Retinal pigment epithelial cell (primary cell): ENCODE measurements at regions not wholly inside any gene's neighbourhood (a gene's known extent, or its start where the extent isn't known, plus 50 kb on each side); places are given as distances from the start of the nearest gene placed in this dataset.

ENCODE experiments used
- DNase-seq: peaks from one replicate; pipeline ENCODE4 v3.0.0-alpha.2; 2010; ENCODE audit warnings: low read depth
- H3K4me3 ChIP-seq: 2 replicates; pipeline ENCODE4 v1.5.1; 2011; ENCODE audit warnings: mild to moderate bottlenecking, low read length, control low read depth, moderate library complexity
- TF ChIP-seq, protein P1 (sequence below): conservative IDR thresholded peaks from 2 replicates; pipeline ENCODE4 v1.5.1; 2011; ENCODE audit warnings: low read depth, low read length, control low read depth, inconsistent platforms

DNA sequence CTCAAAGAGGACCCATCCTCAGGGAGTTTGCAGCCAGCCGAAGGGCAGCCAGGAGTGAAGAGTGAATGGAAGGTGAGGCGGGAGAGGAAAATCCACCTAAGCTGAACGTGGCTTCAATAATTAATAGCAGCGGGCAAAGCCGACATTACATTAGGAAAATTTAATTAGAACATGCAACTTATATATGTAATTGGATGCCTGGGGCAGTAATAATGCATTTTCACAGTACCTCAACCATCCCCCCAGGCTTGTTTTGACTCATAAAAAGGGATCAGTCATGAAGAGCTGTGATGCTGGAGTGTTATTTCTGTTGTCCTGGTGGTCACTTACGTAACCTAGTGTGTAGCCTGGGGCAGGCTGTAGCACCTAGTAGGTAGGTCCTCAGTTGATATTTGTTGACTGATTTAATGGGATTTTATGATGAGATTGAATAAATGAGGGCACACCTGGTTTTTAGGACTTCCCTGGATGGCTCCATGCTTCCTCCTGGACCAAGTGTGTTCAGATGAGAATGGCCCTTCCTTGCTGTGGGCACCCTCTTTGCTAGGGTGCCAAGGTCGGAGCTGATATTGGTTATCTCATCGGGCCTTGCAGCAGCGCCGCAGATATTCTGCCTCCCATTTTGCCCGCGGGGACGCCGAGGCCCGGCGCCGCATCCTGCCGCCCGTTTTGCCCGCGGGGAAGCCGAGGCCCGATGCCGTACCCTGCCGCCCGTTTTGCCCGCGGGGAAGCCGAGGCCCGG is 128.8 kb downstream of the CDH26 start:
- no peak for DNase-seq
- no peak overlapping the region for H3K4me3 ChIP-seq
- TF ChIP-seq, protein P1, sequence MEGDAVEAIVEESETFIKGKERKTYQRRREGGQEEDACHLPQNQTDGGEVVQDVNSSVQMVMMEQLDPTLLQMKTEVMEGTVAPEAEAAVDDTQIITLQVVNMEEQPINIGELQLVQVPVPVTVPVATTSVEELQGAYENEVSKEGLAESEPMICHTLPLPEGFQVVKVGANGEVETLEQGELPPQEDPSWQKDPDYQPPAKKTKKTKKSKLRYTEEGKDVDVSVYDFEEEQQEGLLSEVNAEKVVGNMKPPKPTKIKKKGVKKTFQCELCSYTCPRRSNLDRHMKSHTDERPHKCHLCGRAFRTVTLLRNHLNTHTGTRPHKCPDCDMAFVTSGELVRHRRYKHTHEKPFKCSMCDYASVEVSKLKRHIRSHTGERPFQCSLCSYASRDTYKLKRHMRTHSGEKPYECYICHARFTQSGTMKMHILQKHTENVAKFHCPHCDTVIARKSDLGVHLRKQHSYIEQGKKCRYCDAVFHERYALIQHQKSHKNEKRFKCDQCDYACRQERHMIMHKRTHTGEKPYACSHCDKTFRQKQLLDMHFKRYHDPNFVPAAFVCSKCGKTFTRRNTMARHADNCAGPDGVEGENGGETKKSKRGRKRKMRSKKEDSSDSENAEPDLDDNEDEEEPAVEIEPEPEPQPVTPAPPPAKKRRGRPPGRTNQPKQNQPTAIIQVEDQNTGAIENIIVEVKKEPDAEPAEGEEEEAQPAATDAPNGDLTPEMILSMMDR = no peak

DNA sequence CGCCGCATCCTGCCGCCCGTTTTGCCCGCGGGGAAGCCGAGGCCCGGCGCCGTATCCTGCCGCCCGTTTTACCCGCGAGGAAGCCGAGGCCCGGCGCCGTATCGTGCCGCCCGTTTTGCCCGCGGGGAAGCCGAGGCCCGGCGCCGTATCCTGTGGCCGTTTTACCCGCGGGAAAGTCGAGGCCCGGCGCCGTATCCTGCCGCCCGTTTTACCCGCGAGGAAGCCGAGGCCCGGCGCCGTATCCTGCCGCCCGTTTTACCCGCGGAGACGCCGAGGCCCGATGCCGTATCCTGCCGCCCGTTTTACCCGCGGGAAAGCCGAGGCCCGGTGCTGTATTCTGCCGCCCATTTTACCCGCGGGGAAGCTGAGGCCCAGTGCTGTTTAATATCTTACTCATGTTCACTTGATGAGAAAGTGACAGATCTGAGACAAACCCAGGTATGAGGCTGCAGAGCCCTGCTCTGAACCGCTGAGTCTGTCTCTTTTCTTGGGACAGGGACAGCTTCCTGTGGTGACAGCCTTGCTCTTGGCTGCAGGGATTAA is 129.4 kb downstream of the CDH26 start:
- no peak overlapping the region for H3K4me3 ChIP-seq
- no peak for DNase-seq
- TF ChIP-seq, protein P1 = no peak

DNA sequence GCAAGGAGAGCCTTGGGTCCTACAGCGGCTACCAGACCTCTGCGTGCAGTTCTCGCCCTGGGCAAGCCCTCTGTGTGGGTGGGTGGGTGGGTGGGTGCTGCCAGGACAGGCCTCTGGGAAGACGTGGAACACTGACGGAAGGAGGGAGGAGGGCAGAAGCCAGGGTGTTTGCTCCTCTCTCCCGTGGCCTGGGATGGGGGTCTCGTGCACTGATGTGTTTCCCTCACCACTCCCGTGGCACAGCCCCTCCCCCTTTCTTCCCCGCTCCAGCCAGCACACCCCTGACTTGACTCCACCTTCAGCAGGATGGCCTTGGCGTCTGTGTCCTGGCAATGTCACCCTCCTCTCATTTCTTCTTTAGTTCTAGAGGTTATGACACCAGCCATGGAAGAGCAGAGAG is 130.0 kb downstream of the CDH26 start:
- TF ChIP-seq, protein P1 = no peak
- DNase-seq = no peak
- H3K4me3 ChIP-seq = no peak overlapping the region

DNA sequence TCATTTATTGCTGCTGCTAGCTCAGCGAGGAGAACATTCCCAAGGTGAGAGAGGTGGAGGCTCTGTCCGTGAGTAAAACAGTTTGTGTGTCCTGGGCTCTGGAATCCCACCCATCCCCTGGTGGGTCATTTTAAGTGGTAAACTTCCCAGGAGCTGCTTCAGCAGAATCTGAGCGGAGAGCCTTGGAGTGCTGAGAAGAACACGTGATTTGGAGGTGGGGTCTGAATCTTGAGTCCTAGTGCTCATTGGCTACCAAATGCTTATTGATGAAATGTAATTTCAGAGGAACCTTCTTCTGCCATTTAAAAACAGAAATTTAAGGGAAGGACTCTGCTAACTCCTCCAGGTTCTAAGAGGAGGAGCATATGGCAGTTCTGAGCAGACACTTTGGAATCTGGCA is 132.4 kb downstream of the CDH26 start:
- no peak for DNase-seq
- TF ChIP-seq, protein P1 = no peak
- H3K4me3 ChIP-seq = no peak overlapping the region

DNA sequence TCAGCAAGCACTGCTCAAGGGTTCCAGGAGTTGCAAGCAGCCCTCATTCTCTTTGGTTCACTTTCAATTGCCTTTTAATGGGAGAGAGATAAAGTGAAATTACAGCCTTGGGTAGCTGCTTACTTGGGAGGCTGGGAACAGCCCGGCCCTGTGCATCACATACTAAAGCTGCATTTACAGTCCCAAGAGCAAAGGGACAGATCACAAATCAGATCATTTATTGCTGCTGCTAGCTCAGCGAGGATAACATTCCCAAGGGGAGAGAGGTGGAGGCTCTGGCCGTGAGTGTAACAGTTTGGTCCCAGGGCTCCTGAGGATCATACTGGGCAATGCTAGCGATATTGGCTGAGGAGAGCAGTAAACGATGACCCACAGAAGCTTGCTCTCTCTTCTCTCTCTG is 133.1 kb downstream of the CDH26 start:
- no peak overlapping the region for H3K4me3 ChIP-seq
- TF ChIP-seq, protein P1 = no peak
- DNase-seq = no peak

DNA sequence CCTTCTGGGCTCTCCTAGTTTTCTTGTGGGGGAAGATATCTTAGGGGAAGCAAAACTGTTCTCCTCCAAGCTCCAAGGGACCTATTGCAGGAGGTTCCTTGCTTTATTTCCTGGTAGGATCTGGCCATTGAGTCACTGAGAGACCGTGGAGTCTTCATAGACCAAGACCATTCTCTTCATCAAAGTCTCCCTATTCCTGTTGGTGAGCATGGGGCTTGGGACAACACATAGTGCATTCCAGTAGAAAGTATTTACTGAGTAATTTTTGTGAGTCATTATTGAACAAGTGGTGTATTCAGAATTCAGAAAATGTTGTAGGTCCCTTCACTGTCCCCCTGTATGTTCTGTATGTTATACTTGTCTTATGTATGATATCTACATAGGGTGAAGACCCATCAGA is 133.6 kb downstream of the CDH26 start:
- TF ChIP-seq, protein P1 = no peak
- no peak overlapping the region for H3K4me3 ChIP-seq
- DNase-seq = no peak

DNA sequence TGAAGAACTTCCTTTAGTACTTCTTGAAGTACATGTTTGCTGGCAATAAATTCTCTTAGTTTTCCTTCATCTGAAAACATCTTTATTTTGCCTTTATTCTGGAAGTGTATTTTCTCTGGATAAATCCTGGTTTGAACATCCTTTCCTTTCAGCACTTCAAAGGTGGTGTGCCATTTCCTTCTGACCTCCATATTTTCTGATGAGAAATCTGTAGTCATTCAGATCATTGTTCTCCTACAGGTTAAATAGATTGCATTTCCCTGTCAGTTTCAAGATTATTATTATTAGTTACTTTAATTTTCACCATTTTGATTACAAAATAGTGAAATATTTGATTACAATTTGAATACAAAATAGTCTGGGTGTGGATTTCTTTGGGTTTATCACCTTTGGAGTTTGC is 134.5 kb downstream of the CDH26 start:
- TF ChIP-seq, protein P1 = no peak
- no peak overlapping the region for H3K4me3 ChIP-seq
- DNase-seq = no peak
